K562 (cell line): ENCODE measurements at regions not wholly inside any gene's neighbourhood (a gene's known extent, or its start where the extent isn't known, plus 50 kb on each side); places are given as distances from the start of the nearest gene placed in this dataset.

Source experiments
- ATAC-seq: fragments of 200-7000 bp; cut with Tn5 transposase; 3 replicates; pipeline ENCODE4 v1.9.1; 2020; ENCODE audit warnings: moderate library complexity
- BruUV-seq: library from RNA; stranded (reverse); fragments of 400-500 nt; replicated peaks from 2 replicates; lab custom pipeline; 2021; lab: Mats Ljungman, UMichigan
- CTCF ChIA-PET: fragments of 300-600 bp; formaldehyde crosslinking; extraction: SDS; loops from one replicate; lab custom pipeline; 2021; ENCODE audit warnings: low intra/inter-chr PET ratio; lab: Yijun Ruan, JAX
- POLR2A ChIA-PET: fragments of 300-600, 350-650 bp; sonication (Branson Sonifier 250); formaldehyde crosslinking; extraction: SDS; loops from one replicate; lab custom pipeline; 2021; ENCODE audit warnings: antibody characterized with exemption, inconsistent platforms; lab: Yijun Ruan, JAX
- DNase-seq, 4 experiments: peaks; one replicate each; pipeline versions ENCODE4 v3.0.0 to v3.0.0-alpha.2; 2011 to 2018; ENCODE audit warnings: low spot score in 3 of 4, mixed read lengths in 3 of 4; ENCODE audit errors: extremely low read depth in 1 of 4
- FAIRE-seq: peaks from 2 replicates; lab custom pipeline; 2011; peaks lifted over from hg19 to GRCh38; lab: Jason Lieb, UNC
- H2AFZ ChIP-seq: 2 replicates; pipeline ENCODE4 v1.6.0; 2011; ENCODE audit warnings: low read depth, low read length, control low read depth, inconsistent platforms
- H3K27ac ChIP-seq: fragments of 200-600 bp; 3 replicates; pipeline ENCODE4 v1.8.0; 2011; ENCODE audit warnings: low read depth, mild to moderate bottlenecking, control low read depth, inconsistent platforms, low read length, moderate library complexity, mixed read lengths; ENCODE audit errors: extremely low read depth
- H3K27me3 ChIP-seq, 2 experiments: fragments of 300-600 bp in 1 of 2; 2 replicates in 1 of 2; 3 replicates in 1 of 2; pipeline versions ENCODE4 v1.6.0 to v1.8.0; 2011; ENCODE audit warnings: inconsistent platforms in 2 of 2, low read length in 2 of 2, mild to moderate bottlenecking in 1 of 2, mixed read lengths in 1 of 2, moderate library complexity in 1 of 2; ENCODE audit not compliant: control insufficient read depth in 2 of 2, insufficient read depth in 2 of 2
- H3K36me3 ChIP-seq: fragments of 300-600 bp; 3 replicates; pipeline ENCODE4 v1.8.0; 2011; ENCODE audit warnings: mild to moderate bottlenecking, low read length, inconsistent platforms; ENCODE audit not compliant: control insufficient read depth, insufficient read depth
- H3K4me1 ChIP-seq, 2 experiments: fragments of 200-600 bp in 1 of 2; replicated peaks in 1 of 2; 2 replicates in 1 of 2; 3 replicates in 1 of 2; pipeline versions ENCODE4 v1.5.1 to v1.8.0; 2011; ENCODE audit warnings: inconsistent platforms in 2 of 2, low read length in 2 of 2, mild to moderate bottlenecking in 1 of 2, mixed read lengths in 1 of 2, moderate library complexity in 1 of 2; ENCODE audit not compliant: control insufficient read depth in 2 of 2, insufficient read depth in 2 of 2
- H3K4me2 ChIP-seq: 2 replicates; pipeline ENCODE4 v1.6.1; 2011; ENCODE audit warnings: low read length, control low read depth, inconsistent platforms, mixed read lengths; ENCODE audit not compliant: insufficient read depth
- H3K4me3 ChIP-seq: fragments of 200-600 bp; sonication (generic), shearing (Covaris generic); 2 replicates; pipeline ENCODE4 v1.5.1; 2016; ENCODE audit warnings: control low read depth, inconsistent platforms
- H3K79me2 ChIP-seq: fragments of 200-600 bp; 3 replicates; pipeline ENCODE4 v1.8.0; 2011; ENCODE audit warnings: low read length, inconsistent platforms; ENCODE audit not compliant: control insufficient read depth, insufficient read depth
- H3K9ac ChIP-seq, 2 experiments: 2 replicates each; pipeline versions ENCODE4 v1.6.0 to v1.6.1; 2011; ENCODE audit warnings: low read depth in 2 of 2, low read length in 2 of 2, control low read depth in 1 of 2, inconsistent platforms in 1 of 2, mild to moderate bottlenecking in 1 of 2, mixed read lengths in 1 of 2; ENCODE audit not compliant: insufficient read depth in 1 of 2
- H3K9me1 ChIP-seq: one replicate; pipeline ENCODE4 v1.6.0; 2011; ENCODE audit warnings: inconsistent platforms, mild to moderate bottlenecking, low read length, moderate library complexity; ENCODE audit not compliant: control insufficient read depth, insufficient read depth
- H3K9me3 ChIP-seq: replicated peaks from 2 replicates; pipeline ENCODE4 v1.5.1; 2011; ENCODE audit warnings: low read depth, low read length, inconsistent platforms; ENCODE audit not compliant: control insufficient read depth, insufficient read depth
- H4K20me1 ChIP-seq: replicated peaks from 2 replicates; pipeline ENCODE4 v1.6.1; 2011; ENCODE audit warnings: low read length, inconsistent platforms, mixed read lengths; ENCODE audit not compliant: control insufficient read depth, insufficient read depth
- ARNT ChIP-seq, 2 experiments: fragments of 450-650 bp; IDR thresholded peaks; 2 replicates each; pipeline ENCODE4 v1.6.1; 2016; ENCODE audit warnings: mild to moderate bottlenecking in 1 of 2
- EHMT2 ChIP-seq: fragments of 450-650 bp; IDR thresholded peaks from 2 replicates; pipeline ENCODE4 v1.6.1; 2018; ENCODE audit warnings: antibody characterized with exemption
- SIX5 ChIP-seq, 2 experiments: IDR thresholded peaks; 2 replicates each; pipeline ENCODE4 v1.6.1; 2011; ENCODE audit warnings: low read length in 2 of 2, borderline replicate concordance in 1 of 2, low read depth in 1 of 2, mild to moderate bottlenecking in 1 of 2, moderate library complexity in 1 of 2; ENCODE audit not compliant: insufficient read depth in 1 of 2
- ZFX ChIP-seq: sonication (generic); formaldehyde crosslinking; IDR thresholded peaks from 2 replicates; pipeline ENCODE4 v1.8.0; 2022; ENCODE audit warnings: mild to moderate bottlenecking, missing genetic modification reagents, moderate library complexity
- ZNF212 ChIP-seq: fragments of 450-650 bp; formaldehyde crosslinking; IDR thresholded peaks from 2 replicates; pipeline ENCODE4 v1.4.0; 2020; ENCODE audit warnings: mild to moderate bottlenecking
- ZNF232 ChIP-seq: sonication (generic); formaldehyde crosslinking; IDR thresholded peaks from 2 replicates; pipeline ENCODE4 v1.8.0; 2022; ENCODE audit warnings: mild to moderate bottlenecking, missing genetic modification reagents
- WGBS: fragments of 100-300 bp; shearing (Covaris generic); methylation state at CpG from one replicate; pipeline ENCODE4 v1.1.6; 2016; ENCODE audit warnings: low coverage, mixed read lengths; ENCODE audit not compliant: insufficient coverage; ENCODE audit errors: missing lambda C conversion rate; 5-methylcytosine and 5-hydroxymethylcytosine counted together
- in situ Hi-C: fragments of 300-500 bp; cut with MboI; formaldehyde crosslinking; loops from 4 replicates; pipeline ENCODE4 v1.15.0; 2018; ENCODE audit warnings: inconsistent platforms, mixed read lengths
- intact Hi-C: fragments of 100-400 bp; cut with micrococcal nuclease; formaldehyde crosslinking; loops from 2 replicates; pipeline ENCODE4 v1.14.2; 2022
- TF ChIP-seq, protein P1 (sequence below): fragments of 250-450 bp; sonication (Bioruptor Pico); IDR thresholded peaks from 2 replicates; pipeline ENCODE4 v1.8.0; 2022; ENCODE audit warnings: inconsistent platforms, mild to moderate bottlenecking, moderate library complexity, borderline replicate concordance
- TF ChIP-seq, protein P2 (sequence below), 2 experiments: IDR thresholded peaks; 2 replicates each; pipeline ENCODE4 v1.6.1; 2011; ENCODE audit warnings: borderline replicate concordance in 1 of 2, control low read depth in 1 of 2, low read depth in 1 of 2, low read length in 1 of 2, mild to moderate bottlenecking in 1 of 2, mixed read lengths in 1 of 2, moderate library complexity in 1 of 2; ENCODE audit not compliant: insufficient read depth in 1 of 2, insufficient read length in 1 of 2, poor library complexity in 1 of 2, severe bottlenecking in 1 of 2; ENCODE audit errors: extremely low read depth in 1 of 2

GRCh38 chr7:108663701-108664100 is 94.0 kb downstream of the DNAJB9 start:
- H3K27ac ChIP-seq, result no peak overlapping the region
- ChIA-PET CTCF (no interaction called here), POLR2A (interaction anchor here (1.1 kb wide), 1 partner anchor 12 kb away, joined by 3 read pairs; no protein-coding TSS in a partner anchor)
- no peaks in the 10 kb centered on the region for H3K4me1 ChIP-seq
- no peak overlapping the region for H3K4me3 ChIP-seq
- H3K36me3 ChIP-seq, result no peaks in the 10 kb centered on the region
- H3K27me3 ChIP-seq, result no peaks in the 10 kb centered on the region
- no peaks in the 10 kb centered on the region for H4K20me1 ChIP-seq
- BruUV-seq, result no TSS peak
- ATAC-seq, result no peak
- in situ Hi-C loops (no loop called here), intact Hi-C loops (no loop called here)
- no peak for FAIRE-seq
- H3K79me2 ChIP-seq, result no peaks in the 10 kb centered on the region
- H3K9me3 ChIP-seq, result no peaks in the 10 kb centered on the region
- H3K9me1 ChIP-seq, result no peaks in the 10 kb centered on the region
- H2AFZ ChIP-seq, result no peak overlapping the region
- no peak for DNase-seq
- H3K4me2 ChIP-seq, result no peak overlapping the region
- 3% methylated on average over 3 of the region's 3 CpGs for WGBS
- H3K9ac ChIP-seq, result no peak overlapping the region
- TF ChIP-seq ZNF232 (CRISPR knock-in tag) (no peak), SIX5 (IDR thresholded peaks at IDR 0.05; ENCODE audit: borderline replicate concordance in 1 of 2, insufficient read depth in 1 of 2, low read depth in 1 of 2, low read length in 2 of 2) (no peak), ARNT (IDR thresholded peaks at IDR 0.05) (no peak), ZFX (CRISPR knock-in tag) (no peak), EHMT2 (no peak), ZNF212 (no peak)
- TF ChIP-seq, protein P1, sequence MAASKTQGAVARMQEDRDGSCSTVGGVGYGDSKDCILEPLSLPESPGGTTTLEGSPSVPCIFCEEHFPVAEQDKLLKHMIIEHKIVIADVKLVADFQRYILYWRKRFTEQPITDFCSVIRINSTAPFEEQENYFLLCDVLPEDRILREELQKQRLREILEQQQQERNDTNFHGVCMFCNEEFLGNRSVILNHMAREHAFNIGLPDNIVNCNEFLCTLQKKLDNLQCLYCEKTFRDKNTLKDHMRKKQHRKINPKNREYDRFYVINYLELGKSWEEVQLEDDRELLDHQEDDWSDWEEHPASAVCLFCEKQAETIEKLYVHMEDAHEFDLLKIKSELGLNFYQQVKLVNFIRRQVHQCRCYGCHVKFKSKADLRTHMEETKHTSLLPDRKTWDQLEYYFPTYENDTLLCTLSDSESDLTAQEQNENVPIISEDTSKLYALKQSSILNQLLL (CRISPR knock-in tag), result no peak
- TF ChIP-seq, protein P2, sequence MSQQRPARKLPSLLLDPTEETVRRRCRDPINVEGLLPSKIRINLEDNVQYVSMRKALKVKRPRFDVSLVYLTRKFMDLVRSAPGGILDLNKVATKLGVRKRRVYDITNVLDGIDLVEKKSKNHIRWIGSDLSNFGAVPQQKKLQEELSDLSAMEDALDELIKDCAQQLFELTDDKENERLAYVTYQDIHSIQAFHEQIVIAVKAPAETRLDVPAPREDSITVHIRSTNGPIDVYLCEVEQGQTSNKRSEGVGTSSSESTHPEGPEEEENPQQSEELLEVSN (IDR thresholded peaks at IDR 0.05; ENCODE audit: borderline replicate concordance in 1 of 2, extremely low read depth in 1 of 2, insufficient read depth in 1 of 2, insufficient read length in 1 of 2, low read depth in 1 of 2, low read length in 1 of 2, poor library complexity in 1 of 2, severe bottlenecking in 1 of 2), result no peak
- TF ChIP-seq, all 486 proteins: peak for 0
